22Rv1 (cell line): ENCODE measurements at regions not wholly inside any gene's neighbourhood (a gene's known extent, or its start where the extent isn't known, plus 50 kb on each side); places are given as distances from the start of the nearest gene placed in this dataset.

Experiments used
- H3K27ac ChIP-seq: fragments of 450-650 bp; 2 replicates; pipeline ENCODE4 v1.5.1; 2017
- ZFX ChIP-seq: fragments of 450-650 bp; IDR thresholded peaks from 2 replicates; pipeline ENCODE4 v1.6.1; 2017; ENCODE audit warnings: antibody characterized with exemption, borderline replicate concordance
- TF ChIP-seq, protein P1 (sequence below): fragments of 450-650 bp; IDR thresholded peaks from 2 replicates; pipeline ENCODE4 v1.5.1; 2017; ENCODE audit warnings: mild to moderate bottlenecking

DNA sequence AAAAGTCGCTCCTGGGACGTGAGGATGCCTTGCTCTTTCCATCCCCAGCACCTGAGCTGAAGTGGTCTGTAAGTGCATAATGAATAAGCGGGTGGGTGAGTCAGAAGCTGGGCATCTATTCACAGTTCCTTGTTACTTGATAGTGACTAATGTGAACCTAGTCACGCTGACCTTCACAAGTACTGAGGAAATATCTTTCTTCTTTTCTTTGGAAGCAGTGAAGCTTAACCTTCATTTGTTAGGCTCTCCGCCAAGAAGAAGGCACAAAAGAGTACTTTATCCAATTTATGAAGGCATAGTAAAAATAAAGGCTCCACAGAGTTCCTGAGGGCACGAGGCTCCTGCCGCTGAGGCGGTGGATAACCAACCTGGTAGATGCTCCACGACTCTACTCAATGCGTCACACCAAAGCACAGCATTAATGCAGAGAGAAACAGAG lies 475.7 kb upstream of the SLIT2 start:
- no peak overlapping the region for H3K27ac ChIP-seq
- TF ChIP-seq, protein P1, sequence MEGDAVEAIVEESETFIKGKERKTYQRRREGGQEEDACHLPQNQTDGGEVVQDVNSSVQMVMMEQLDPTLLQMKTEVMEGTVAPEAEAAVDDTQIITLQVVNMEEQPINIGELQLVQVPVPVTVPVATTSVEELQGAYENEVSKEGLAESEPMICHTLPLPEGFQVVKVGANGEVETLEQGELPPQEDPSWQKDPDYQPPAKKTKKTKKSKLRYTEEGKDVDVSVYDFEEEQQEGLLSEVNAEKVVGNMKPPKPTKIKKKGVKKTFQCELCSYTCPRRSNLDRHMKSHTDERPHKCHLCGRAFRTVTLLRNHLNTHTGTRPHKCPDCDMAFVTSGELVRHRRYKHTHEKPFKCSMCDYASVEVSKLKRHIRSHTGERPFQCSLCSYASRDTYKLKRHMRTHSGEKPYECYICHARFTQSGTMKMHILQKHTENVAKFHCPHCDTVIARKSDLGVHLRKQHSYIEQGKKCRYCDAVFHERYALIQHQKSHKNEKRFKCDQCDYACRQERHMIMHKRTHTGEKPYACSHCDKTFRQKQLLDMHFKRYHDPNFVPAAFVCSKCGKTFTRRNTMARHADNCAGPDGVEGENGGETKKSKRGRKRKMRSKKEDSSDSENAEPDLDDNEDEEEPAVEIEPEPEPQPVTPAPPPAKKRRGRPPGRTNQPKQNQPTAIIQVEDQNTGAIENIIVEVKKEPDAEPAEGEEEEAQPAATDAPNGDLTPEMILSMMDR: no peak
- no peak for TF ChIP-seq ZFX

DNA sequence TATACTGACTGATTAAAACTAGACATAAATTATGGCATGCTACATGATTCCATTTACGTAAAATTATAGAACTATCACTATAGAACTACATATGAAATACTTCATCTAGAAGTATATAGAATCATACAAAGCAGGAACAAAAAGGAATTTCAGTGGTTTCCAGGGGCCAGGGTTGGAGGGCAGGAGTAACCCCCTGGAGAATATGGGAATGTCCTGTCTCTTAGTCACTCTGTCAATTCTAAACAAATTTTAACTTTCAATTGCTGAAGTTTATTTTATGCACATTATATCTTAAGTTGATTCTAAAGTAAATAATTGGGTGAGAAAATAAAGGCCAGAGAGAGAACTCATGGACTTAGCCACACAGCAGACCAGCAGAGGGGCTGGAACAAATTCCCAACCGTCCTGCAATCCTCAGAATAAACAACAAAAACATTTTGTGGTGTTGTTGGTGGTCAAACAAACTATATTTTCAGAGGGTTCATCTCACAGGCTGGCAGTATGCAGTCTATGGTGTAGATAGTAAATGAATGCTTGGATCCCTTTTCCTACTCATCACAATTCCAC lies 476.9 kb upstream of the SLIT2 start:
- TF ChIP-seq, protein P1: no peak
- no peak for TF ChIP-seq ZFX
- no peak overlapping the region for H3K27ac ChIP-seq

DNA sequence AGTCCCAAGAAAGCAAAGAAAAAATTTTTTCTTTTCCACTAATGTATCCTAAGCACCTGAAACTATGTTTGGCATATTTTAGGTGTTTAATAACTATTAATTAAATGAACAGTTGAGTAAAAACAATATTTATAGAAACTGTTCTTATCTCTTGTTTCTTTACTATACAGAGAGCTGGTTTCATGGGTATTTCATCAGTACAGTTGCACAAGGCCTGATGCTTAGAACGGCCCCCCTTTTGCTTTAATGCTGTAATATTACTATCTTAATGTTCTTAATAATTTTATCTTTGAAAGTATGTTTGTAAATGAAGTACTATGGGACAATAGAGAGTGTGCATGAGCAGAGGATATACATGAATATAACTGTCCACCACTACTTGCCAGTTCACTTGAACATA lies 479.1 kb upstream of the SLIT2 start:
- TF ChIP-seq ZFX: no peak
- TF ChIP-seq, protein P1: no peak
- no peak overlapping the region for H3K27ac ChIP-seq

DNA sequence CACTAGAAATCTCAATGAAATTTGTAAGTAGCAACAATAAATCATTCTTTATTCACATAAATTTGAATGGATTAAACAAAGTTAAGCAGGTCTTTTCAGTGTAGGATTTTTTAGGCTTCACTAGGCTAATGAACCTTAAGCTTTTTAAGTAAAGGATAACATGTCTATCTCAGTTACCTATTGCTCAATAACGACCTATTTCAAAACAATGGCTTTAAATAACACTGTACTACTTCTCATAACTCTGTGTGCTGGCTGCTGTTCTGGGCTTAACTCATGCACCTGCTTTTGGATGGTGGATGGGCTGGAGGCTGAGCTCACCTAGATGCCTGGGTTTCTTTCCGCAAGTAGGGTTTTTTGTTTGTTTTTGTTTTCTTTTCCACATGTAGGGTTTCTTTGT lies 495.0 kb upstream of the SLIT2 start:
- TF ChIP-seq, protein P1: no peak
- TF ChIP-seq ZFX: no peak
- no peak overlapping the region for H3K27ac ChIP-seq

DNA sequence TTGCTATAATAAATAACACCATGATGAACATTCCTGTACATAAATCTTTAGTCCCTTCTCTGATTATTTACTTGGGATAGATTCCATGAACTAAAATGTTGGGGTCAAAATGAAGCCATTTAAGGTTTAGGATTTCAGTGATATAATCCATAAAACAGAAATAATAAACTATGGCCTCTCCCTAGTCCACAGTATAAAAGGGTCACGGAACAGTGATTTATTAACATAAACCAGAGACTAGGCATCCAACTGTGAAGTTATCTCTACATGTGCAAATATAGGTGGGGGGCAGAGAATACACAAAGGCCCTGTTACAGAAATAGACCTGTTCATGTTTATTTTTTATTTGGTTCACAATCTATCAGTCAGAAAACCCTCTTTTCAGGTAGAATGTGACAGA lies 499.1 kb upstream of the SLIT2 start:
- TF ChIP-seq ZFX: no peak
- TF ChIP-seq, protein P1: no peak
- no peak overlapping the region for H3K27ac ChIP-seq

DNA sequence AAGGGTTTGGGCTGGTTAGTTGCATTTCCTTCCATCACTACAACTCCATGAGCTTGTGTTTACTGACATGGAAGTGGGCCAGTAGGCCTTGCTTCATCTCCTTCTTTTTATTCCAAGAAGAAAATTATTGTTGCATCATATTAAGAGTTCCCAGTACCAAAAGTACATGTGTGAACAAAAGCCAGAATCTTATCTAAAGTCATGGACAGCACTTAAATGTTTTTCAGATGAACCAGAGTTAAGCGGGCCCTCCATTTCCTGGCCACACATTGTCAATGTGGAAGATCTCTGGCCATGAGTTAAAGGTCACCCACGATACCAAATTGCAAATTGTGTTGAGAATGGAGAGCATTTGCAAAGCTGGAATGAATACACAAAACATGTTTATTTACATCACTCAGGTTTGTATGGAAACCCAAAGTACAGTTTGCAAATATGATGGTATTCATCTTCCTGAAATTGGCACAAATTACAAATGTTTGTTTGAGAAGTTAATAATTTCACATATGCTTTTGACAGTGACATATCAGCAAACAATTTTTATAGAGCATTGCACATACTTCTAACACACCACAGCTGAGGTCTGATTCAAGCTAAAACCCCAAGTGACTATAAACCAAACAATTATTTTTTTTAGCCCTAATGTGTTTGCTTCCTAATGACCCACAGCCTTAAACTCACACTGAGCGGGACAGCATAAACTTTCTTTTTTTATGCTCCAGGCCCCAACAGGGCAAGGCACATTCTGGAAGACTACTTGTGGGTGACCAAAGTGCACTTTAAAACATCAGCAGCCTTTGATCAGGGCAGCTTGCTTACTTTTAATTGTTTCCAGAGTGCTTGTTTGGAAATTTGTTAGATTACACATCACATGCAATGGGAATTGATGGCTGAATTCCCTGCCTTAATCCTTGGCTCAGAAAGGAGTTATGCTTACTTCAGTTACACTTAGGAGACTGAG lies 502.9 kb upstream of the SLIT2 start:
- TF ChIP-seq, protein P1: no peak
- no peak for TF ChIP-seq ZFX
- no peak overlapping the region for H3K27ac ChIP-seq

DNA sequence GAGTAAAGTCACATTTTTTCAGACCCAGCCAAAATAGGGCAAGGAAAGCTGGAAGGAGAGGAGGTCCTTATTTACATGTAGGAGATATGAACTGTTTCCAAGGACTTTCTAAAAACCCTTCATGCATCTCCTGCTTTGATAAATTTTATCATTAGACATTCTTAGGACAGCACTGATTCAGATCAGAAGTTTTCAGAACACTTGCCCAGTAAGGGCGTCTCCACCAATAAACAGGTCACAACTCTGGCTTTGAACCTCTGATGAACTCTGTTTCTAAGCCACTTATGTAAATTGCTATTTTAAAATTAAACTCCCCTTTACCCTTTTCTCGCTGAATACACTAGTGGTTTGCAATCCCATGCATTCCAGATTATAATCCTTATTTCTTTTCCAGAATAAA lies 505.3 kb upstream of the SLIT2 start:
- H3K27ac ChIP-seq: no peak overlapping the region
- TF ChIP-seq, protein P1: no peak
- TF ChIP-seq ZFX: no peak
